Left hindlimb (tissue), 1 donor: ENCODE measurements at regions not wholly inside any gene's neighbourhood (a gene's known extent, or its start where the extent isn't known, plus 50 kb on each side); places are given as distances from the start of the nearest gene placed in this dataset.
A peak's percentile ranks its signal among the peaks of the same experiment; 100 is the strongest.
"Not testable (repeated sequence)": the region's sequence is repeated elsewhere in the genome, so short reads cannot be mapped to it uniquely, and the experiment has no call there.

Experiments used
- DNase-seq: peaks from one replicate; pipeline ENCODE4 v3.0.0-alpha.2; 2018

DNA sequence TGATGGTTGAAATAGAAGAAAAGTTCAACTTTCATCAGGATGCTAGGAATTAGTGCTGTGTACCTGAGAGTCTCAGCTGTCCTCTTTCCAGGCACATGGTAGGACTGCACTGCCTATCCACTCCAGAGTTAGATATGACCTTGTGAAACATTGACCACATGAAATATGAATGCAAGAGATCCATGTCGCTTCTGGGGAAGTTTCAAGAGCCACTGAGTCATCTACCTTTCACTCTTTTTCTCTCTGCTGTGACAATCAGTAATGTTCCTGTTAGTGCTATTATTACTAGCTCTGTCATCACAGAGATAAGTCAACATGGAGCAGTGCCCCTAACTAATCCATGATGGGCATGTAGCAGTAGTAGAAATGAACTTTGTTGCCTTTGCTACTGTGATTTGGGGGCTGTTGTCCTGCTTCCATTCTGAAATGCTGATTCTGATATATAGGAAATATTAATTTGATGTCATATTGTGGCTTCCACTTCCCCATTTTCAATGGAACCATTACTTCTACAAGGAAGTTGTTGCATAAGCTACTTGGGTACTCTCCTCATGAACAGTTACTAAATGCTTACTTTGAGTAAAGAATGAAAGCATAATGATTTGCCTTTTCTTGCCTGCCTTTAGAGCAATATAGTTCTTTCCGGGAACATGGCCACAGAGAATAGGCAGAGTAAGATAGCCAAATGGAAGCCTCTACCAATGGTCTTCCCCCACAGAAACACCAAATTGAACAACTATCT is 192.8 kb upstream of the ZNF521 start:
- no peak for DNase-seq

- DNase-seq, result no peak
Observed at GRCh38 chr18:25538175-25538922, 186.4 kb upstream of the ZNF521 start.

DNA sequence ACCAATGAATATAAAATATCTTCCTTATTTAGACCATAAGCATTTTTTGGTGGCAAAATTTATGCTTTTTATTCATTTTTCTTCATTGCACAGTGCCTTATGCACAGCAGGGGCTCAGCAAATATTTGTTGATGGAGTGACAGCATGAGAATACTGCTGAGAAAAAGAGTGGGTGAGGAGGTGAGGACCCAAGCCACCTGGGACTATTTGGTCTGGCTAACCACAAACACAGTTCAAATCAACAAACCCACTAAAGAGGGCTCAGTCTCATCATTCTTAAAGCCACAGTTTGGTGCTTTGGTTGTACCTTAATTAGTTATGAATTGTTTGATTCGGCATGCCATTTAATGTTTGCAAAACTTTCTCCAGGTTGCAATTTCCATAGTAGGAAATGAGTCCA is 183.5 kb upstream of the ZNF521 start:
- DNase-seq, result no peak

DNA sequence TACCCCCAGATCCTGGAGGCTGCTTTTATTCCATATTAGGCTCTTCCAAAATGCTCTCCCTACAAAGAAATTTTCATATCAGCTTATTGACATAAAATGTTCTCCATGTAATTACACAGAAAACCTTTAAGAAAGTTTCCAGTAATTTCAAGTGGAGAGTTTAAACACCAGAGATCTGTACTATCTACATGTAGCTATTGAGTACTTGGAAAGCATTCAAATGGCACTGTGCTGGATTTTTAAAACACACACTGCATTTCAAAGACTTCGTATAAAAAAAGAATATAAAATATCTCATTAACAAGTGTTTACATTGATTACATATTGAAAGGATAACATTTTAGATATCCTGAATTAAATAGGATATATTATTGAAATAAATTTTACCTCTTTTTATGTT is 182.4 kb upstream of the ZNF521 start:
- DNase-seq, result no peak

GRCh38 chr18:25533218-25533617 is 181.3 kb upstream of the ZNF521 start:
- DNase-seq, result no peak

- no peak for DNase-seq
Observed at GRCh38 chr18:25531207-25531606, 179.2 kb upstream of the ZNF521 start.

DNA sequence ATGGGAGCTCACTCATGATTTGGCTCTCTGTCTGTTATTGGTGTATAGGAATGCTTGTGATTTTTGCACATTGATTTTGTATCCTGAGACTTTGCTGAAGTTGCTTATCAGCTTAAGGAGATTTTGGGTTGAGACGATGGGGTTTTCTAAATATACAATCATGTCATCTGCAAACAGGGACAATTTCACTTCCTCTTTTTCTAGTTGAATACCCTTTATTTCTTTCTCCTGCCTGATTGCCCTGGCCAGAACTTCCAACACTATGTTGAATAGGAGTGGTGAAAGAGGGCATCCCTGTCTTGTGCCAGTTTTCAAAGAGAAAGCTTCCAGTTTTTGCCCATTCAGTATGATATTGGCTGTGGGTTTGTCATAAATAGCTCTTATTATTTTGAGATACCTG is 173.8 kb upstream of the ZNF521 start:
- DNase-seq, result not testable (repeated sequence)

DNA sequence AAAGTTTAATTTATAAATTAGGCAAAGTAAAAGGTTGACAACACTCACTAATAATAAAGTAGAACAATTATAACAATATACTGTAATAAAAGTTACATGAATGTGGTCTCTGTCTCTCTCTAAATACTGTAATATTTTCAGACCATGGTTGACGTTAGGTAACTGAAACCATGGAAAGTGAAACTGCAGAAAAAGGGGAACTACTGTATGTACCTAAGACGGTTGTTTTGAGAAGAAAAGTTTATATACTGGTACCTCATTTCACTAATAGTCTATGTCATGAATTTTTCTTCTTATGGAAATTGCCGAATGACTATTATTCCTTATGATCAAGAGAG is 166.7 kb upstream of the ZNF521 start:
- DNase-seq, result no peak

GRCh38 chr18:25517881-25518715 is 166.1 kb upstream of the ZNF521 start:
- no peak for DNase-seq

GRCh38 chr18:25516747-25517498 is 165.0 kb upstream of the ZNF521 start:
- DNase-seq, result no peak

DNA sequence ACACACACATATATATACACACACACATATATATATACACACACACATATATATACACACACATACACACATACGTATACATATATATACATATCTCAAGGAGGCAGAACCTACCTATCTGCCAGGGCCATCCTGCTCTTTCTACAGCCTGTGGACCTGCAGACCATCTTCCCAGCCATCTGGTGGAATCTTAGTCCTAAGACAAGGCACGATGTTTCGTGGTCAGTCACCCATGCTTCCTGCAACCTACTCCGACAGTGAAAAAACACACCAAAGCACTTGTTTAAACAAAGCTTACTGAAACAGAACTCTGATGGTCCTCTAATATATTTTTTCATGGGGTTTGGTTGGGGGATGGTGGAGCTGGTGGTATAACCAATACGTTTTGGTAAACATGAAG is 164.2 kb upstream of the ZNF521 start:
- DNase-seq, result no peak

- no peak for DNase-seq
Observed at GRCh38 chr18:25510096-25510495, 158.1 kb upstream of the ZNF521 start.

DNA sequence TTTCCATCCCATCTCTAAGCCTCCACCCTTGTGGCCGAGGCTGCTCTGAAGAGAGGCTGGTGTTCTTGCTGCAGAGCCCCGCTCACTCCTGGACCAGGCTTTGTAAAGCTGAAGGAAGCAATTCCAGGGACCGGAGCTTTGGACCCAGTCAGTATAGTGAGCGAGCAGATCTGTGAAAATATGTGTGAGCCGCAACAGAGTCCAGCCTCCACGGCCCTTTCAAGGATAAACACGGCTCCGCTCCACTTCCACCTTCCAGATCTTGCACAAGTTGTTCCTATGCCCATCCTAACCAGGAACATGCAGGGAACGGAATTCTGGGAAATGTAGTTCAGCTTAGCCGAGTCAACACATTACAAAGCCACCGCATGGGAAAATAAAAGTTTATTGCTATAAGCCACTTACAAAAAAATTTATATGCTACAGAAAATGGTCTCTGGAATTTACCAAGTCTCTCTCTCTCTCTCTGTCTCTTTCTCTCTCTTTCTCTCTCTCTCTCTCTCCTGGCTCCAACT is 151.7 kb upstream of the ZNF521 start:
- DNase-seq, result peak; percentile 81

- DNase-seq, result no peak
Observed at GRCh38 chr18:25497151-25497794, 145.3 kb upstream of the ZNF521 start.

- DNase-seq, result no peak
Observed at GRCh38 chr18:25496544-25496943, 144.6 kb upstream of the ZNF521 start.

DNA sequence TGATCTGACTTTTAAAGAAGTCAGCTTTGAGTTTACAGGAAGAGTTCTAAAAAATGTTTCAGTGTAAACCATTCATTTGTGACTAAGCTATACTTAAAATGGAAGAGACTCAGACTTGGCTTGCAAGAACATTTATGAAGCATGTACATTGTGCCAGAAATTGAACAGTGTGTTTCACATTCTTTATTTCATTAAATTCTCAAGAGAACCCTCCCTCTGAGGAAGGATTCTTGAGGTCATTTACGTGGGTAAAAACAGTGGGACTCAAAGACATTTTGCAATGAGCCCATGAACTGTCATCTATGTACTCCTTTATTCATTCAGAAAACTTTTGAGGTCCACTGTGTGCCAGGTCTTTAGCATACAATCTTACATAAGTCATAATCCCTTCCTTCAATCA is 143.6 kb upstream of the ZNF521 start:
- DNase-seq, result no peak

GRCh38 chr18:25494888-25495287 is 142.9 kb upstream of the ZNF521 start:
- no peak for DNase-seq

GRCh38 chr18:25493401-25493800 is 141.4 kb upstream of the ZNF521 start:
- no peak for DNase-seq

- DNase-seq, result no peak
Observed at GRCh38 chr18:25490316-25490715, 138.3 kb upstream of the ZNF521 start.

DNA sequence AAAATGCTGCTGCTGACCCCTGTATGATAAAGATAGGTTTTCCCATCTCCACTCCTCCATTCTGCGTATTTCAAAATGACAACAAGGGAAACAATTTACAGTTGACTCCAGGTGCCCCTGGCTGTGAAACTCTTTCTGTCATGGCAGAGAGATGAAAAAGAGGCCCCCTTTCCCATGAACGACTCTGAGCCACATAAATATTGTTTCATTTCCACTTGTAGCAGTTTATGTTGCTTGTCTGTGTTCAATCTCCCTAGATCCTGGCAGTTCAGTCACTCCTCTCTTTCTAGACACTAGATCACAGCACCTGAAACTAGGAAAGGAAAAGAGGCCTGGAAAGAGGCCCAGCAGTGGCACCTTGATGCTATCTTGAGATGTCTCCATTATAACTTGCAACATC is 121.0 kb upstream of the ZNF521 start:
- DNase-seq, result no peak

DNA sequence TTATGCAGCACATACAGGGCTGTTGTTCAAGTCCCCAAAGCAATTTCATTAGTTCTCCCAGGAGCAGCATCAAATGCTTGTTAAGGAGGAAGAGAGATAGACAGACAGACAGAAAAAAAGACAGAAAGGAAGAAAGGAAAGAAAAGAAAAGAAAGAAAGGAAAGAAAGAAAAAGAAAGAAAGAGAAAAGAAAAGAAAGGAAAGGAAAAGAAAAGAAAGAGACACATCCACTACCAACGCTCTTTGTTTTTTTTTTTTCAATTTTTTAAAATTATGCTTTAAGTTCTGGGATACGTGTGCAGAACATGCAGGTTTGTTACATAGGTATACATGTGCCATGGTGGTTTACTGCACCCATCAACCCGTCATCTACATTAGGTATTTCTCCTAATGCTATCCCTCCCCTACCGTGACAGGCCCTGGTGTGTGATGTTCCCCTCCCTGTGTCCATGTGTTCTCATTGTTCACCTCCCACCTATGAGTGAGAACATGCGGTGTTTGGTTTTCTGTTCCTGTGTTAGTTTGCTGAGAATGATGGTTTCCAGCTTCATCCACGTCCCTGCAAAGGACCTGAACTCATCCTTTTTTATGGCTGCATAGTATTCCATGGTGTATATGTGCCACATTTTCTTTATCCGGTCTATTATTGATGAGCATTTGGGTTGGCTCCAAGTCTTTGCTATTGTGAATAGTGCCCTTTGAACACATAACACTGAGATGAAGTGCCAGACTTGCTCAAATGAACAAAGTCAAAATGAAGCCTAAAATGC is 119.0 kb upstream of the ZNF521 start:
- not testable (repeated sequence) for DNase-seq
